PC-3 (cell line): ENCODE measurements at regions not wholly inside any gene's neighbourhood (a gene's known extent, or its start where the extent isn't known, plus 50 kb on each side); places are given as distances from the start of the nearest gene placed in this dataset.

Source experiments
- ATAC-seq: fragments of 200-7000 bp; cut with Tn5 transposase; 2 replicates; pipeline ENCODE4 v1.9.1; 2020; ENCODE audit warnings: mild to moderate bottlenecking, moderate library complexity
- BruUV-seq: library from RNA; stranded (reverse); fragments of 400-500 nt; replicated peaks from 2 replicates; lab custom pipeline; 2021; lab: Mats Ljungman, UMichigan
- CTCF ChIA-PET: fragments of 300-600 bp; sonication (Branson Sonifier 250); formaldehyde crosslinking; loops from one replicate; lab custom pipeline; 2022; ENCODE audit warnings: antibody characterized with exemption; lab: Charles Lee
- POLR2A ChIA-PET: fragments of 300-600 bp; sonication (Branson Sonifier 250); formaldehyde crosslinking; loops from one replicate; lab custom pipeline; 2022; ENCODE audit warnings: antibody characterized with exemption; ENCODE audit not compliant: unreplicated experiment; lab: Charles Lee
- DNase-seq: peaks from one replicate; pipeline ENCODE4 v3.0.0-alpha.2; 2015
- H2AFZ ChIP-seq: fragments of 300-600 bp; sonication (generic); 2 replicates; pipeline ENCODE4 v1.6.0; 2016; ENCODE audit warnings: antibody characterized with exemption, low read length
- H3F3A ChIP-seq: fragments of 300-600 bp; sonication (generic); one replicate; pipeline ENCODE4 v1.6.0; 2017; ENCODE audit warnings: antibody characterized with exemption, low read length, control low read depth, mild to moderate bottlenecking; ENCODE audit not compliant: unreplicated experiment
- H3K27ac ChIP-seq: fragments of 300-600 bp; sonication (generic); 2 replicates; pipeline ENCODE4 v1.5.1; 2016; ENCODE audit warnings: mild to moderate bottlenecking, low read length
- H3K27me3 ChIP-seq: fragments of 300-600 bp; sonication (generic); 2 replicates; pipeline ENCODE4 v1.6.1; 2016; ENCODE audit warnings: low read length, mixed read lengths
- H3K36me3 ChIP-seq: fragments of 300-600 bp; sonication (generic); 2 replicates; pipeline ENCODE4 v1.6.1; 2016; ENCODE audit warnings: low read depth, mixed run types, low read length, mixed read lengths
- H3K4me1 ChIP-seq: fragments of 300-600 bp; sonication (generic); 2 replicates; pipeline ENCODE4 v1.5.1; 2016; ENCODE audit warnings: low read length; ENCODE audit not compliant: insufficient read depth
- H3K4me2 ChIP-seq: fragments of 300-600 bp; sonication (generic); 2 replicates; pipeline ENCODE4 v1.6.0; 2016; ENCODE audit warnings: low read length
- H3K4me3 ChIP-seq: fragments of 300-600 bp; sonication (generic); 2 replicates; pipeline ENCODE4 v1.5.1; 2016; ENCODE audit warnings: mild to moderate bottlenecking, low read length, mixed read lengths
- H3K79me2 ChIP-seq: fragments of 300-600 bp; sonication (generic); 2 replicates; pipeline ENCODE4 v1.6.1; 2017; ENCODE audit warnings: low read length, mixed read lengths
- H3K9ac ChIP-seq: fragments of 300-600 bp; sonication (generic); 2 replicates; pipeline ENCODE4 v1.6.0; 2016; ENCODE audit warnings: mild to moderate bottlenecking, low read length
- H3K9me2 ChIP-seq: fragments of 300-600 bp; sonication (generic); replicated peaks from 2 replicates; pipeline ENCODE4 v1.6.1; 2016; ENCODE audit warnings: mixed run types, low read length, mixed read lengths
- H3K9me3 ChIP-seq: fragments of 300-600 bp; sonication (generic); 2 replicates; pipeline ENCODE4 v1.6.1; 2016; ENCODE audit warnings: low read length, mixed read lengths
- H4K20me1 ChIP-seq: fragments of 300-600 bp; sonication (generic); 2 replicates; pipeline ENCODE4 v1.6.1; 2016; ENCODE audit warnings: low read length, mixed read lengths
- CTCF ChIP-seq: fragments of 300-600 bp; sonication (generic); conservative IDR thresholded peaks from 2 replicates; pipeline ENCODE4 v1.5.1; 2017; ENCODE audit warnings: antibody characterized with exemption, low read depth, mild to moderate bottlenecking, low read length
- EZH2 ChIP-seq: fragments of 300-600 bp; sonication (generic); IDR thresholded peaks from one replicate; pipeline ENCODE4 v1.6.1; 2017; ENCODE audit warnings: antibody characterized with exemption, mild to moderate bottlenecking, low read length; ENCODE audit not compliant: unreplicated experiment
- EZH2phosphoT487 ChIP-seq: fragments of 300-600 bp; sonication (generic); IDR thresholded peaks from 2 replicates; pipeline ENCODE4 v1.6.1; 2018; ENCODE audit warnings: mild to moderate bottlenecking, antibody characterized with exemption, low read length, borderline replicate concordance
- intact Hi-C: fragments of 100-400 bp; cut with micrococcal nuclease; formaldehyde crosslinking; loops from 2 replicates; pipeline ENCODE4 v1.9.0; 2023

GRCh38 chr1:187275985-187276575, 447.3 kb downstream of the PLA2G4A start:
- H3K4me2 ChIP-seq, result no peak overlapping the region
- no peak overlapping the region for H2AFZ ChIP-seq
- H3K27ac ChIP-seq, result no peak overlapping the region
- intact Hi-C loops, result no loop called here
- no peaks in the 10 kb centered on the region for H3K36me3 ChIP-seq
- H3F3A ChIP-seq, result no peaks in the 10 kb centered on the region
- H3K9me2 ChIP-seq, result no peaks in the 10 kb centered on the region
- peaks cover 5% of the 10 kb centered on the region; the same call in 1 of the 2 replicates for H3K4me1 ChIP-seq
- ChIA-PET POLR2A (no interaction called here), CTCF (no interaction called here)
- TF ChIP-seq EZH2, result no peak
- no peak for TF ChIP-seq CTCF
- TF ChIP-seq EZH2phosphoT487, result no peak
- no TSS peak for BruUV-seq
- H3K4me3 ChIP-seq, result no peak overlapping the region
- H3K9me3 ChIP-seq, result no peaks in the 10 kb centered on the region
- H3K79me2 ChIP-seq, result no peaks in the 10 kb centered on the region
- no peaks in the 10 kb centered on the region for H3K27me3 ChIP-seq
- DNase-seq (no peak), ATAC-seq (no peak)
- no peaks in the 10 kb centered on the region for H4K20me1 ChIP-seq
- no peak overlapping the region for H3K9ac ChIP-seq

- POLR2A ChIA-PET, result no interaction called here
- no peak overlapping the region for H3K9ac ChIP-seq
- H3K9me2 ChIP-seq, result no peaks in the 10 kb centered on the region
- no peak for TF ChIP-seq EZH2
- TF ChIP-seq EZH2phosphoT487, result no peak
- TF ChIP-seq CTCF, result no peak
- H2AFZ ChIP-seq, result no peak overlapping the region
- H3K4me1 ChIP-seq, result peaks cover 7% of the 10 kb centered on the region; the same call in 1 of the 2 replicates
- H3K9me3 ChIP-seq, result no peaks in the 10 kb centered on the region
- CTCF ChIA-PET, result no interaction called here
- no peak overlapping the region for H3K4me3 ChIP-seq
- DNase-seq (no peak), ATAC-seq (peak; percentile 26; the same call in 1 of the 2 replicates)
- H3K27me3 ChIP-seq, result no peaks in the 10 kb centered on the region
- no peaks in the 10 kb centered on the region for H3K36me3 ChIP-seq
- no peaks in the 10 kb centered on the region for H3F3A ChIP-seq
- no TSS peak for BruUV-seq
- no peak overlapping the region for H3K4me2 ChIP-seq
- no peaks in the 10 kb centered on the region for H3K79me2 ChIP-seq
- H4K20me1 ChIP-seq, result no peaks in the 10 kb centered on the region
- no peak overlapping the region for H3K27ac ChIP-seq
- intact Hi-C loops, result no loop called here
These were observed 447.9 kb downstream of the PLA2G4A start for GRCh38 chr1:187276677-187277076.

GRCh38 chr1:187280031-187280430, 451.3 kb downstream of the PLA2G4A start:
- Histone ChIP-seq H3K9me3 (no peaks in the 10 kb centered on the region), H3K27ac (no peak overlapping the region), H4K20me1 (no peaks in the 10 kb centered on the region), H3K27me3 (no peaks in the 10 kb centered on the region), H3K9ac (no peak overlapping the region), H3K4me2 (no peak overlapping the region), H3K4me3 (no peak overlapping the region), H3K4me1 (peaks cover 7% of the 10 kb centered on the region; the same call in 1 of the 2 replicates), H3K79me2 (no peaks in the 10 kb centered on the region), H3F3A (no peaks in the 10 kb centered on the region), H3K36me3 (no peaks in the 10 kb centered on the region), H2AFZ (no peak overlapping the region), H3K9me2 (no peaks in the 10 kb centered on the region)
- no peak for TF ChIP-seq CTCF
- no peak for TF ChIP-seq EZH2
- TF ChIP-seq EZH2phosphoT487, result no peak
- DNase-seq (no peak), ATAC-seq (no peak)
- CTCF ChIA-PET, result no interaction called here
- POLR2A ChIA-PET, result no interaction called here
- no TSS peak for BruUV-seq
- intact Hi-C loops, result loop anchor here (2.0 kb wide), 1 partner anchor 27 kb away; no protein-coding TSS in a partner anchor
